NT2/D1 (cell line): ENCODE measurements at regions not wholly inside any gene's neighbourhood (a gene's known extent, or its start where the extent isn't known, plus 50 kb on each side); places are given as distances from the start of the nearest gene placed in this dataset.

Experiments used
- SUZ12 ChIP-seq: IDR thresholded peaks from 2 replicates; pipeline ENCODE4 v1.6.1; 2011; ENCODE audit not compliant: insufficient read length, insufficient read depth; ENCODE audit errors: extremely low read depth
- YY1 ChIP-seq: IDR thresholded peaks from 2 replicates; pipeline ENCODE4 v1.6.1; 2011; ENCODE audit not compliant: insufficient read length, insufficient read depth
- ZNF274 ChIP-seq: IDR thresholded peaks from 2 replicates; pipeline ENCODE4 v1.6.1; 2011; ENCODE audit warnings: mild to moderate bottlenecking, low read depth, low read length

DNA sequence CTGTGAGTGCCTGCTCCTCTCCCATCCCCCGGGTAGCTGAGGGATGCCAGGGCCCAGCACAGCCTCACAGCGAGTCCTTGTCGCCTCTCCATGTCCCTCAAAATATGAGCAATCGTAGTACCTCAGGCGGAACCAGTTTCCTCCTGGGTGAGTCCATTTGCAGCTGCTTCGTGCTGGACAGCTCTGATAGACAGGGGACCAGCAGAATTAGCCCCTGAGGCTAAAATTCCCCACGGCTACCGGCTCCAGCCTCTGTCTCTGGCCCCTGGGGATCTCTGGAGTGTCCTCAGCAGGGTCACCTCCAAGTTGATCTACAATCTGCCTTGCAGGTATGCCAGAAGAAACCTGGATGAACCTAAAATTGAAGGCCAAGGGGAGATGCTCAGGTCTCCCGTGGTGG, 115.8 kb upstream of the FBXL7 start:
- TF ChIP-seq ZNF274 (no peak), SUZ12 (no peak), YY1 (no peak)
